ENCODE measurements at regions not wholly inside any gene's neighbourhood (a gene's known extent, or its start where the extent isn't known, plus 50 kb on each side); places are given as distances from the start of the nearest gene placed in this dataset.
"Not testable (repeated sequence)": the region's sequence is repeated elsewhere in the genome, so short reads cannot be mapped to it uniquely, and the experiment has no call there.

DNA sequence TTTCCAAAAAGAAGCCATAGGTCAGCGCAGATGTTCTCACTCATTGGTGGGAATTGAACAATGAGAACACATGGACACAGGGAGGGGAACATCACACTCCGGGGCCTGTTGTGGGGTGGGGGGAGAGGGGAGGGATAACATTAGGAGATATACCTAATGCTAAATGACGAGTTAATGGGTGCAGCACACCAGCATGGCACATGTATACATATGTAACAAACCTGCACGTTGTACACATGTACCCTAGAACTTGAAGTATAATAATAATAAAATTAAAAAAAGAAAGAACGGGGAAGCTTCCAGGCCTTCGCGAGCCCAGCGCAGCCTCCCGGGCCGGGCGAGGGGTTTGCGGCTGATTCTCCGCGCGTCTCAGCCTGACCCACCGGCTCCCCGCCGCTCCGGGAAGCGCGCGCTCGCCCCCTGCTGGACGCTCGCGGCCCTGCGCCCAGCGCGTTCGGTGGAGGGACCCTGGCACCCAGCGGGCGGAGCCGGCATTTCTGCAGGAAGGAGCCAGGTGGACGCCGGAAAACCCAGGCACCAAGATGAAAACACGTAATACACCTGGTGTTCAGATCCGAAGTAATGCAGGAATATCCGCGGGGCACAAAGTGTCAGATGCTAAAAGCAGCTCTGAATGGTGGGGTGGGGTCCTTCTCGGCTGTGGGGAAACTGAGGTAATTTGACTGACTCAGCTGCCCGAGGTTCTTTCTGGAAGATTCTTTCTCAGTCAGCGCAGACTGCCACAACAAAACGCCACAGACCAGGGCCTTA is 67.1 kb upstream of the PPP1R26 start:
- ChIA-PET CTCF (ENCODE audit: low intra/inter-chr PET ratio) (interaction anchor here (0.7 to 3.0 kb wide), 6 partner anchors 9 to 594 kb away, joined by 3 to 33 read pairs (median 4); partner anchors contain the start of gene OLFM1), POLR2A (interaction anchor here (0.9 kb wide), 1 partner anchor 60 kb away, joined by 3 read pairs; no protein-coding TSS in a partner anchor)
- H3K36me3 ChIP-seq (ENCODE audit: control insufficient read depth, insufficient read depth, low read length); H3K9ac ChIP-seq (ENCODE audit: insufficient read depth in 1 of 2, low read depth in 2 of 2, low read length in 2 of 2); BruUV-seq (replicated peaks); H3K27ac ChIP-seq (ENCODE audit: extremely low read depth, low read depth, low read length); H2AFZ ChIP-seq (ENCODE audit: low read depth, low read length); H3K9me1 ChIP-seq (ENCODE audit: control insufficient read depth, insufficient read depth, low read length); H4K20me1 ChIP-seq (replicated peaks; ENCODE audit: control insufficient read depth, insufficient read depth, low read length); H3K4me3 ChIP-seq; H3K79me2 ChIP-seq (ENCODE audit: control insufficient read depth, insufficient read depth, low read length); H3K9me3 ChIP-seq (replicated peaks; ENCODE audit: control insufficient read depth, insufficient read depth, low read depth, low read length); H3K4me2 ChIP-seq (ENCODE audit: insufficient read depth, low read length); TF ChIP-seq MYNN (CRISPR knock-in tag; IDR thresholded peaks at IDR 0.05): not testable (repeated sequence)
- WGBS (ENCODE audit: insufficient coverage, low coverage, missing lambda C conversion rate), result 7% methylated on average over 32 of the region's 43 CpGs
- in situ Hi-C loops (cut with MboI), result loop anchor here (5.0 kb wide), 1 partner anchor 325 kb away; the partner anchor contains the start of gene OLFM1
- H3K27me3 ChIP-seq (ENCODE audit: control insufficient read depth in 2 of 2, insufficient read depth in 2 of 2, low read length in 2 of 2), result peaks cover 2 to 23% of the 10 kb centered on the region in 2 experiments; a peak in 4 of 5 replicates
- intact Hi-C loops (cut with micrococcal nuclease), result loop anchor here (2.0 to 10.0 kb wide), 2 partner anchors 326 to 718 kb away; partner anchors contain the start of gene OLFM1
- FAIRE-seq (peak; percentile 49), DNase-seq (ENCODE audit: extremely low read depth in 1 of 4, low spot score in 3 of 4) (peak; percentile 83 to 96 (median 92)), ATAC-seq (peak; percentile 99)
- H3K4me1 ChIP-seq (replicated peaks in 1 of 2; ENCODE audit: control insufficient read depth in 2 of 2, insufficient read depth in 2 of 2, low read length in 2 of 2), result peaks cover 4 to 26% of the 10 kb centered on the region in 2 experiments; a peak in 2 of 5 replicates
- TF ChIP-seq, protein P1, sequence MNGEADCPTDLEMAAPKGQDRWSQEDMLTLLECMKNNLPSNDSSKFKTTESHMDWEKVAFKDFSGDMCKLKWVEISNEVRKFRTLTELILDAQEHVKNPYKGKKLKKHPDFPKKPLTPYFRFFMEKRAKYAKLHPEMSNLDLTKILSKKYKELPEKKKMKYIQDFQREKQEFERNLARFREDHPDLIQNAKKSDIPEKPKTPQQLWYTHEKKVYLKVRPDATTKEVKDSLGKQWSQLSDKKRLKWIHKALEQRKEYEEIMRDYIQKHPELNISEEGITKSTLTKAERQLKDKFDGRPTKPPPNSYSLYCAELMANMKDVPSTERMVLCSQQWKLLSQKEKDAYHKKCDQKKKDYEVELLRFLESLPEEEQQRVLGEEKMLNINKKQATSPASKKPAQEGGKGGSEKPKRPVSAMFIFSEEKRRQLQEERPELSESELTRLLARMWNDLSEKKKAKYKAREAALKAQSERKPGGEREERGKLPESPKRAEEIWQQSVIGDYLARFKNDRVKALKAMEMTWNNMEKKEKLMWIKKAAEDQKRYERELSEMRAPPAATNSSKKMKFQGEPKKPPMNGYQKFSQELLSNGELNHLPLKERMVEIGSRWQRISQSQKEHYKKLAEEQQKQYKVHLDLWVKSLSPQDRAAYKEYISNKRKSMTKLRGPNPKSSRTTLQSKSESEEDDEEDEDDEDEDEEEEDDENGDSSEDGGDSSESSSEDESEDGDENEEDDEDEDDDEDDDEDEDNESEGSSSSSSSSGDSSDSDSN (IDR thresholded peaks at IDR 0.05; ENCODE audit: borderline replicate concordance in 1 of 2, low read depth in 2 of 2, low read length in 2 of 2), result peak in 1 of 2 experiments; percentile 57; a peak in 1 of 4 replicates
- TF ChIP-seq ZNF384 (IDR thresholded peaks at IDR 0.05; ENCODE audit: low read depth, low read length) (0 out of 2 replicates have a peak, but pooled peaks have one; percentile 26), CCNT2 (IDR thresholded peaks at IDR 0.05; ENCODE audit: borderline replicate concordance, extremely low read depth, insufficient read length, low read depth, low read length) (peak; percentile 24), RBM25 (IDR thresholded peaks at IDR 0.05; ENCODE audit: low read depth, low read length, severe bottlenecking) (peak; percentile 25), STAG1 (CRISPR knock-in tag; IDR thresholded peaks at IDR 0.05; ENCODE audit: borderline replicate concordance) (peak; percentile 82; the same call in 1 of the 2 replicates), MYNN (IDR thresholded peaks at IDR 0.05) (peak; percentile 42; the same call in 1 of the 2 replicates), RAD21 (CRISPR knock-in tag; conservative IDR thresholded peaks at IDR 0.05 in 1 of 2, IDR thresholded peaks at IDR 0.05 in 1 of 2) (peak; percentile 86 to 97), MAZ (CRISPR knock-in tag; conservative IDR thresholded peaks at IDR 0.05 in 1 of 2, IDR thresholded peaks at IDR 0.05 in 1 of 2) (peak in 1 of 2 experiments; percentile 85; a peak in 2 of 4 replicates)
- TF ChIP-seq, protein P2, sequence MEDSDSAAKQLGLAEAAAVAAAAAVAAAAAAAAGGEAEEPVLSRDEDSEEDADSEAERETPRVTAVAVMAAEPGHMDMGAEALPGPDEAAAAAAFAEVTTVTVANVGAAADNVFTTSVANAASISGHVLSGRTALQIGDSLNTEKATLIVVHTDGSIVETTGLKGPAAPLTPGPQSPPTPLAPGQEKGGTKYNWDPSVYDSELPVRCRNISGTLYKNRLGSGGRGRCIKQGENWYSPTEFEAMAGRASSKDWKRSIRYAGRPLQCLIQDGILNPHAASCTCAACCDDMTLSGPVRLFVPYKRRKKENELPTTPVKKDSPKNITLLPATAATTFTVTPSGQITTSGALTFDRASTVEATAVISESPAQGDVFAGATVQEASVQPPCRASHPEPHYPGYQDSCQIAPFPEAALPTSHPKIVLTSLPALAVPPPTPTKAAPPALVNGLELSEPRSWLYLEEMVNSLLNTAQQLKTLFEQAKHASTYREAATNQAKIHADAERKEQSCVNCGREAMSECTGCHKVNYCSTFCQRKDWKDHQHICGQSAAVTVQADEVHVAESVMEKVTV (CRISPR knock-in tag; IDR thresholded peaks at IDR 0.05), result peak; percentile 78
- TF ChIP-seq, protein P3, sequence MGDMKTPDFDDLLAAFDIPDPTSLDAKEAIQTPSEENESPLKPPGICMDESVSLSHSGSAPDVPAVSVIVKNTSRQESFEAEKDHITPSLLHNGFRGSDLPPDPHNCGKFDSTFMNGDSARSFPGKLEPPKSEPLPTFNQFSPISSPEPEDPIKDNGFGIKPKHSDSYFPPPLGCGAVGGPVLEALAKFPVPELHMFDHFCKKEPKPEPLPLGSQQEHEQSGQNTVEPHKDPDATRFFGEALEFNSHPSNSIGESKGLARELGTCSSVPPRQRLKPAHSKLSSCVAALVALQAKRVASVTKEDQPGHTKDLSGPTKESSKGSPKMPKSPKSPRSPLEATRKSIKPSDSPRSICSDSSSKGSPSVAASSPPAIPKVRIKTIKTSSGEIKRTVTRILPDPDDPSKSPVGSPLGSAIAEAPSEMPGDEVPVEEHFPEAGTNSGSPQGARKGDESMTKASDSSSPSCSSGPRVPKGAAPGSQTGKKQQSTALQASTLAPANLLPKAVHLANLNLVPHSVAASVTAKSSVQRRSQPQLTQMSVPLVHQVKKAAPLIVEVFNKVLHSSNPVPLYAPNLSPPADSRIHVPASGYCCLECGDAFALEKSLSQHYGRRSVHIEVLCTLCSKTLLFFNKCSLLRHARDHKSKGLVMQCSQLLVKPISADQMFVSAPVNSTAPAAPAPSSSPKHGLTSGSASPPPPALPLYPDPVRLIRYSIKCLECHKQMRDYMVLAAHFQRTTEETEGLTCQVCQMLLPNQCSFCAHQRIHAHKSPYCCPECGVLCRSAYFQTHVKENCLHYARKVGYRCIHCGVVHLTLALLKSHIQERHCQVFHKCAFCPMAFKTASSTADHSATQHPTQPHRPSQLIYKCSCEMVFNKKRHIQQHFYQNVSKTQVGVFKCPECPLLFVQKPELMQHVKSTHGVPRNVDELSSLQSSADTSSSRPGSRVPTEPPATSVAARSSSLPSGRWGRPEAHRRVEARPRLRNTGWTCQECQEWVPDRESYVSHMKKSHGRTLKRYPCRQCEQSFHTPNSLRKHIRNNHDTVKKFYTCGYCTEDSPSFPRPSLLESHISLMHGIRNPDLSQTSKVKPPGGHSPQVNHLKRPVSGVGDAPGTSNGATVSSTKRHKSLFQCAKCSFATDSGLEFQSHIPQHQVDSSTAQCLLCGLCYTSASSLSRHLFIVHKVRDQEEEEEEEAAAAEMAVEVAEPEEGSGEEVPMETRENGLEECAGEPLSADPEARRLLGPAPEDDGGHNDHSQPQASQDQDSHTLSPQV (IDR thresholded peaks at IDR 0.05), result 0 out of 2 replicates have a peak, but pooled peaks have one; percentile 39

Measured in K562 (cell line).